ENCODE measurements at regions not wholly inside any gene's neighbourhood (a gene's known extent, or its start where the extent isn't known, plus 50 kb on each side); places are given as distances from the start of the nearest gene placed in this dataset.
"Not testable (repeated sequence)": the region's sequence is repeated elsewhere in the genome, so short reads cannot be mapped to it uniquely, and the experiment has no call there.

DNA sequence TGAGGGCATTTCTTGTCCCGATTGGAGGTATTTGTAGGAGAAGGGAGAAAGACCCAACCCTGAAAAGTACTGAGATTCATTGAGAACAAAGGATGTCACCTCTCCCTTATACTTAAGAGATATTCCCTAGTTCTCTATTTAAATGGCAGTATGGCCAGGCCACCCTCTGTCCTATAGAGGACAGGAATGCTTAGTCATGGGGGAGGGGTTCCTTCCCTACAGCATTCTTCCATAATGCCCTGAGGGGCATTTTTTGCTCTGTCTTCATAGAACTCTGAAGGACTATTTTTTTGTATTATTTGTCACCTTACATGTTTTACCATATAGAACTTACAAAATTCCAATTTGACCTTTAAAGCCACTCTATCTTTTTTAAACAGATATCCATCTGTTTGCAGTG is 176.3 kb downstream of the TMEM161B start:
- DNase-seq: no peak

DNA sequence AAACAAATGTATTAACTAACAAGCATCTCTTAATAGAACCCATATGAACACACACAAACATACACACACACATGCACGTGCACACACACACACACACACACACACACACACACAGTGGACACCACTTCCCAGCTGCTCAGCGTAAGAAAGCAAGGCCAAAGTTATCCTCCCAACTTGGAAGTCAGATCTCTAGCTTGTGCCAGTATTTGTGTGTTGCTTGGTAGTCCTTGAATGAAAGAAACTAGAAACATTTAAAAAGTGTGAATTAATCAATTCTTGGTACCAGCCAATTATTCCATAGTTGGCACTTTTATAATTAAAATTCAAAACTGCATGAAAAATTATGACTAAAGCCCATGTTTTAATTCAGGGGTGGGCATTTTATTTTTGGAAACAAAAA is 178.1 kb downstream of the TMEM161B start:
- no peak for DNase-seq

DNA sequence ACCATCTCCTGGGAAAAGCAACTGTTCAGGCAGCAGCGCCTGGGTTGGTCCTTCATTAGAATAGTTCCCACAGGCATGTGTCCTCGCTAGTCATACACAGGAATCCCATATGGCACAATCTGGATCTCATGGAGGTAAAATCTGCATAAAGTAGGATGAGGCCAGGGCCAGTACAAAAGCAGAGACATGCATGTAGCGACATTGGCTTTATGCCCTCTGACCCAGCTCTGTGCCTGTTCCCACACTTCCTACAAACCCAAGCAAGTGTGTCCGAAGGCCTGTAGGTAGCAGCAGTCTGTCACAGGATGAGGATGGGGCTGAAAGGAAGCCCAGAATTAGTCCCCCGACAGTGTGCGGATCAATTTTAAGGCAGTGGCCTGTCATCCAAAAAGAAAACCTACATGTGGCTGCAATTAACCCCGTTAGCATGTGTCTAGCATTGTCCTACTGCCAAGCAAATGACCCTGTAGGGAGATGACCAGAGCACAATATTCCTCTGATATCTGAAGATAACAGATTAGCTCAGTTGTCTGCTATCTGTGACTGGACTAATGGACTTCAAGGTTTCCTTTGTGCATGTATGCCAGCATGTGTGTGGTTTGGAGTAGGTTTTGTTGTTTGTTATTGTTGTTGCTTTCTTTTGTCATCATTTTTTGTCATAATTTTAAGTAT is 178.8 kb downstream of the TMEM161B start:
- DNase-seq: no peak

DNA sequence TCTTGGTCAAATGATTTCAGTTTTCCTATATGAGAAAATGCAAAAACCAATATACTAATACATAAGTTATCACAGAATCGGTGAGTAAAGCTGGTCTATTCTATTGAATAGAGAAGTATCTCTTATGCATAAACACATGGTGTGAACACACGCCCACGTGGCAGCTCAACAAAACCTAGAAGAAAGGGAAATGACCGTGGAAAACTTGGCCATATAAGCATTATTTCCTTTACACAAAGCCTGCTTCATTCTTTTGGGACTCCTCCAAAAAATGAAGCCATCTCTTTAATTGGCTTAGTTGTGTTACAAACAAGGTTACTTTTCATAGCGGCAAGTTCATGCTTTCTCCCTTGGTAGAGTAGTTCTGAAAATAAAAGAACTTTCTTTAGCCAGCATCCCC is 183.2 kb downstream of the TMEM161B start:
- DNase-seq: no peak

DNA sequence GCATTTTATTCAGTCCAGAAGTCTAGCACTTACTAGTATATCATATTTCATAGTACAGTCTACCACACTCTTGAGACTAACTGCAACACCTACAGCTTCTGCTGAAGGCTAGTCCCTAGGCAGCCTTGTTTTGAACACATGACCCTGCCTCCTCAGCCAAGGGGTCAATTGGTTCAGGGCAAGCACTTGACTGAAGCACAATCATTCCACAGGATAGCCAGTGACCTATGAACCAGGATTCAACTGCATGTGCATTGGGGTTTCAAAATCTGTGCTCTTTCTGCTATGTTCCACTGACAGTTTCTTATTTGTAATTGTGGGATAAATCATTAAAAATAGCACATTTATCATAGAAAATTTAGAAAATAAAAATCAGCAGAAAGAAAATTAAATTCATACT is 186.8 kb downstream of the TMEM161B start:
- no peak for DNase-seq

DNA sequence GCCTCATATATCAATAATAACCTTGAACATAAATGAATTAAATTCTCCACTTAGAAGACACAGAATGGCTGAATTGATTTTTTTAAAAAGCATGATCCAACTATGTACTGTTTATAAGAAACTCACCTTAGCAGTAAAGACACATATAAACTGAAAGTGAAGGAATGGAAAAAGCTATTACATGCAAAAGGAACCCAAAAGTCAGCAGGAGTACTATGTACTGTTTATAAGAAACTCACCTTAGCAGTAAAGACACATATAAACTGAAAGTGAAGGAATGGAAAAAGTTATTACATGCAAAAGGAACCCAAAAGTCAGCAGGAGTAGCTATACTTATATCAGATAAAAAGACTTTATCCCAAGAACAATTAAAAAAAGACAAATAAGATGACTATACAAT is 204.8 kb downstream of the TMEM161B start:
- no peak for DNase-seq

DNA sequence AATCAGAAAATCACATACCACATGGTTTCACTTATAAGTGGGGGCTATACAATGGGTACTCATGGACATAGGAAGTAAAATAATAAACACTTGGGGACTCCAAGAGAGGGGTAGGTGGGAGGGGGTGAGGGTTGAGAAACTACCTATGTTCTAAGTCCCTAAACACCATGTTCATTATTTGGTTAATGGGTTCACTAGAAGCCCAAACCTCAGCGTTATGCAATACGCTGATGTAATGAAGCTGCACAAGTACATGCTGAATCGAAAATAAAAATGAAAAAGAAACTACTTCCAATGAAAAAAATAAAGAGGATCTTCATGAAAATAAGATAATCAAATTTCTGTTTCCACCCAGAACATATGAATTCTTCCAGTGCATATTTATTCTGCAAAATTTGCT is 208.5 kb downstream of the TMEM161B start:
- no peak for DNase-seq

DNA sequence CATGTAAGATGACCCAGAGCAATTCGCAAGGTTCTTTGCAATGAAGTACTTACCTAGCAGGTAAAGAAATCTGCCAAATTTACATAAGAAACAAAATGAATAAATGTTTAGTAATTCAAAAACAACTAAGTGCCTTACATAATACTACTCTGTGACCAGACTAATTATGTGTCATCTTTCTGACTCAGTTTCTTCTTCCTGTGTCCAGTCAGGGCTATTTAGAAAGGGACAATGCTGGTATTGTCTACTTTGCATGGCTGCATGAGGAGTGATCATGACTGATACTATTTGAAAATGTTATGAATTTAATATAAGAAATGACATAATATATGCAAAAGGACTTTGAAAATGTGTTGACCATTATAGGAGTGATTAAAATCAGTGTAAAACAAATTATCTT is 210.0 kb downstream of the TMEM161B start:
- DNase-seq: no peak

DNA sequence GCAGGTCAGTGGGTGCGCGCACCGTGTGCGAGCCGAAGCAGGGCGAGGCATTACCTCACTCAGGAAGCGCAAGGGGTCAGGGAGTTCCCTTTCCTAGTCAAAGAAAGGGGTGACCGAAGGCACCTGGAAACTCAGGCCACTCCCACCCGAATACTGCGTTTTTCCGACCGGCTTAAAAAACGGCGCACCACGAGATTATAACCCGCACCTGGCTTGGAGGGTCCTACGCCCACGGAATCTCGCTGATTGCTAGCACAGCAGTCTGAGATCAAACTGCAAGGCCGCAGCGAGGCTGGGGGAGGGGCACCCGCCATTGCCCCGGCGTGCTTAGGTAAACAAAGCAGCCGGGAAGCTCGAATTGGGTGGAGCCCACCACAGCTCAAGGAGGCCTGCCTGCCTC is 216.2 kb downstream of the TMEM161B start:
- DNase-seq: not testable (repeated sequence)

DNA sequence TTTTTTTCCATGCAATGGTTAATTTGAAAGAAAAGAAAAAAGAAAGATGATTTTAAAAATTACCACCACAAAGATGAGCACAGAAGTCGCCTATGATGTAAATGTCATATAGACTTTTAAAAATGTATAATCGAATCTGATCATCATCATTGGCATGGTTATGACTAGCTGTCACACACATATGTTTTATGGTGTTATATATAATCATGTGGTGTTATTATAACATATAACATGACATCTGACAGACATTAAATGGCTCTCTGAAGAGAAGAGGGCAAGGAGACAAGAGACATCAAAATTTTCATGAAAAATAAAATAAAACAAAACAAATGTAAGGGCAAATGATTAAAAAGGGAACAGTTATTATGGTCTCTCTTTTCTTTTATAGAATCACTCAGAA is 217.5 kb downstream of the TMEM161B start:
- DNase-seq: no peak

DNA sequence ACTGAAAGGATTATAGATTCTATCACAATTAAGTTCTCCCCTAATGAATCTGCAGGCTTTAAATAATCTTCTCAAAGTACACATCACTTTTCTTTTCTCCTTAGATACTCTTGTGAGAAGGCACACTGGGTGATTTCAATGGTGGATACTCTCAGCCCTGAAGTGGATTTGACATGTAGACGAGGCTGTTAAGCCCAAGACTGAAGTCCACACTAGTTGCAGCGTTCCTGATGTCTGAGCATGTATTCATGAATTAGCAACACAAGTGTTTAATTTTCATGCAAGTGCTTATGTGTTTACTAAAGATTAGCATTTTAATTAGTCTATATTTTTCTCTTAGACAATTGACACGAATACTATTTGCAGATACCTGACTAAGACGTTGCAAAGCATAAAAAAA is 218.9 kb downstream of the TMEM161B start:
- DNase-seq: no peak

DNA sequence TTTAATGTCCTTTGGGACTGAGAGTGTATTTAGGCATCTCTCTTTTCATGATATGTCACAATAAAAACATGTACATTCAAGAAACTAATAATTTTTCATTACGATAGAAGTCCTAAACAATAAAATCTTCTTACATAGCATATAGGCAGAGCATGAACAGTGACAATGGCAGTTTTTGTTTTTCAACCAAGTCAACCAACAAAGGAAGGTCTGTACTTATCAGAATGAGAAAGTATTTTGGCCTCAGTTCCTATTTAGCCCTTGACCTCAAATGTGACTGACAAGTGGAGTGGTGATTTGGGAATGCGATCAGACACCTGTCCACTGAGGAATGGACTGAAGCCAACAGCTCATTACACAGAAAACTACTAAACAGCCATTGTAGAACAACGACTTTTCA is 219.5 kb downstream of the TMEM161B start:
- no peak for DNase-seq

DNA sequence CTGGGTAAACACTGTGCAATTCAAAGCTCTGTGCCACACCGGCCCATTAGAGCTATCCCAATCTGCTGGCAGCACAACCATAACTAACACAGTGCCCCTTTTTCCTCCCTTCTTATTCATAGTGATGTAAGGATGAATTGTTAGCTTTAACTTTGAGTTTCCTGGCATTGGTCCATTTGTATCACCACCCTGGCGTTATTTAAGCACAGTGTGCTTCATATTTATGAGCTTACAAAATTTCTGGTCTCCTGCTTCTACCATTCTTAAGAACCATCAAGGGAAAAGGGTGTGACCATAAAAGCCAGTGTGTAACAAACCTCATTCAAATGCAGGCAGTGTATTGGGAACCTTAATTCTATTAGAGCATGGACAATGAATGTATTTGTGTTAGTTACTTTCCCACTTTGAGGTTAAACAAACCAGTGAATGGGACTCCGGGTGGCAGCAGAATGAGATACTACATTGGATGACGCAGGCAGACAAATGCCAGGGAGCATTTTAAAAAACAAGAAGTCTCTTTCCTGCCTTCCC is 222.6 kb downstream of the TMEM161B start:
- DNase-seq: no peak

DNA sequence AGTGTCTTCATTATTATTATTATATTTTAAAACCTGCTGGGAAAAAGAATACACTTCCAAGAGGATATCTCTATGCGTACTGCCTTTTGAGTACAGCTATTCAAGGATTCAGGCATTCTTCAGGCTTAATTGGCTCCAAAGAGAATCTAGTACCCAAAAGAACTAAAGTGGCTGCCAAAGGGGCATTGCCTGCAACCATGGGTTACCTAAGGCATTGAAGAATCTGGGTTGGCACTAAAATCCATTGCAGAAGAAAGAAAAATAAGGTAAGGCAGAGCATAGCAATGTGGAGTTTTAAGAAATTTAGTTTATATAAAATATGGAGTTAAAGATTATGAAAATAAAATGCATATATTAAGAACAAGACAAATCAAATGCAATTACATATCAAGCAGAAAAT is 223.5 kb downstream of the TMEM161B start:
- DNase-seq: no peak

DNA sequence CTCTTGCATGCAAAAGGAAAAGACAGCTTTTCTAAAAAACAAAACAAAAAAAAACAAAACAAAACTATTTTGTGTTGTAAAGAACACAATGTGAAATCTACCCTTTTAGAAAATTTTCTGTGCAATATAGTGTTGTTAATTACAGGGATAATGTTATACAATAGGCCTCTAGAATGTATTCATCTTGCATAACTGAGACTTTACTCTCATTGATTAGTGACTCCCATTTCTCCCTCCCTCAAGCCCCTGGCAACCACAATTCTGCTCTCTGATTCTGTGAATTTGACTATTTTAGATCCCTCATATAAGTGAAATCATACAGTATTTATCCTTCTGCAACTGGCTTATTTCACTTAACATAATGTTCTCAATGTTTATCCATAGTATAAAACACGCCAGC is 234.1 kb downstream of the TMEM161B start:
- DNase-seq: no peak

DNA sequence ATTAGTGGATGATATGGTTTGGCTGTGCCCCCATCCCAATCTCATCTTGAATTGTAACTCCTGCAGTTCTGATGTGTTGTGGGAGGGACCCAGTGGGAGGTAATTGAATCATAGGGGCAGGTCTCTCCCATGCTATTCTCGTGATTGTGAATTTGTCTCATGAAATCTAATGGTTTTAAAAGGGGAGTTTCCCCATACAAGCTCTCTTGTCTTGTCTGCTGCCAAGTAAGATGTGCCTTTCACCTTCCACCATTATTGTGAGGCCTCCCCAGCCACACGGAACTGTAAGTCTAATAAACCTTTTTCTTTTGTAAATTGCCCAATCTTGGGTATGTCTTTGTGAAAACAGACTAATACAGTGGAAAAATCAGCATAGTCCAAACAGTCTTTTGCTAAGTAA is 235.5 kb downstream of the TMEM161B start:
- DNase-seq: no peak

DNA sequence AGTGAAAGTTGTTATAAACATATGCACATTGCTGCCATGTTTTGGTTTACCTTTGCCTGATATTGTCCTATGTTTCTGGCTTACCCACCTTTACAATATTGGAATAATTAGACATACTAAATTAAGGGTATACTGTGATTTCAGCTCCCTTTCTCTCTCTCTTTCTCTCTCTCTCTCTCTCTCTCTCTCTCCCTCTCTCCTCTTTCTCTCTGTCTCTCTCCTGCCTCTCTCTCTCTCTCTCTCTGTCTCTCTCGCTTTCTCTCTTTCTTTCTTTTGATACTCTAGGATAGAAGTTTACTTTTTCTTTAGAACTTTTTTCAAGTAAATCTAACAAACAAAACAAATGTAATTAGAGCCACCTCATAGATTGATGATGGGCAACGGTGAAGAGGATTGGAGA is 239.6 kb downstream of the TMEM161B start:
- DNase-seq: no peak

DNA sequence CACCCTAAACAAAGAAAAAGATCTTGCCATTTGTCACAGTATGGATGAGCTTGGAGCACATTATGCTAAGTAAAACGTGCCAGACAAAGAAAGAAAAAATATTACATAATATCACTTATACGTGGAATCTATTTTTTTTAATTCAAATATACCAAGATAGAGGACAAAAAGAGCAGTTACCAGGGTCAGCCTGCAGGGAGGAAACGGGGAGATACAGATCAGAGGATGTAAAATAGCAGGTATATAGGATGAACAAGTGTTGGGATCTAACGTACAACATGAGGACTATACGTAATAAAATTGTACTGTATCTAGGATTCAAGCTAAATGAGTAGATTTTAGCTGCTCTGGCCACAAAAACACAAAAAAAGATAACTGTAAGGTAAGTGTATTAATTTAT is 247.5 kb downstream of the TMEM161B start:
- DNase-seq: no peak

DNA sequence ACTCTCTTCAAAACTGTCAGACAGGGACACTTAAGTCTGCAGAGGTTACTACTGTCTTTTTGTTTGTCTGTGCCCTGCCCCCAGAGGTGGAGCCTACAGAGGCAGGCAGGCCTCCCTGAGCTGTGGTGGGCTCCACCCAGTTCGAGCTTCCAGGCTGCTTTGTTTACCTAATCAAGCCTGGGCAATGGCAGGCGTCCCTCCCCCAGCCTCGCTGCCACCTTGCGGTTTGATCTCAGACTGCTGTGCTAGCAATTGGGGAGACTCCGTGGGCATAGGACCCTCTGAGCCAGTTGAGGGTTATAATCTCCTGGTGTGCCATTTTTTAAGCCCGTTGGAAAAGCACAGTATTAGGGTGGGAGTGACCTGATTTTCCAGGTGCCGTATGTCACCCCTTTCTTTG is 253.7 kb downstream of the TMEM161B start:
- not testable (repeated sequence) for DNase-seq

DNA sequence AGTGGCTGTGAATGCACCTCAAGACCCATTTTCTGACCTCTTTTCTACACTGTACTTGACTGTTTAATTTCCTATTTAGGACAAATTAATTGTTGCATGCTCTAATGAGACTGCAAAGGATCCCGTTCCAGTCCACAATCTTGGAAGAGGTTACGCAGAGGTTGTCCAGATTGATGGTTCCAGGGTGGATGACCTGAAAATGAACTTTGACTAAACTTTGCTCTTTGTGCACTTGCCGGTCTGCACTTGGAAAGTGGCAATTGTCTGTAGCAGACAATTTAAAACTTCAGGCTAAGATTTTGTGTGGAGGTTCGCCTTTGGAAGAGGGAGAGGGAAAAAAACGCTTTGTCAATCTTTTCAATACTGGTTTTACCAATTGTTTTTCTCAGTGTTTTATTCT is 267.8 kb downstream of the TMEM161B start:
- no peak for DNase-seq

DNA sequence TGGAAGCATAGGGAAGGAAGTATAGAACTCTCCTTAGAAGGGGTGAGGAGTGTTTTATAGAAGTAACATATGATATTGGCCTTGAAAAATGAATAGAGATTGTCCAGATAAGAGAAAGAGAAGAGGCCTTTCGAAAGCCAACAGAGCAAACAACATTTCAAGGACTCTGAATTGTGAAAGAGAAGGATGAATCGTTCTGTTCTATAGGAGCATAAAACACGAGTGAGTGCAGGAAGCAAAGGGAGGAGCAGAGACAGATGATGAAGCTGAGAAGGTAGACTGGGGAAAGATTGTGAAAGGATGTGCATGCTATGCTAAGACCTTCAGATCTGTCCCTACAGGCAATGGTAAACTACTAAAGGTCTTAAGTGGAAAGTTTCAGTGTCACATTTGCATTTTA is 271.0 kb downstream of the TMEM161B start:
- no peak for DNase-seq

DNA sequence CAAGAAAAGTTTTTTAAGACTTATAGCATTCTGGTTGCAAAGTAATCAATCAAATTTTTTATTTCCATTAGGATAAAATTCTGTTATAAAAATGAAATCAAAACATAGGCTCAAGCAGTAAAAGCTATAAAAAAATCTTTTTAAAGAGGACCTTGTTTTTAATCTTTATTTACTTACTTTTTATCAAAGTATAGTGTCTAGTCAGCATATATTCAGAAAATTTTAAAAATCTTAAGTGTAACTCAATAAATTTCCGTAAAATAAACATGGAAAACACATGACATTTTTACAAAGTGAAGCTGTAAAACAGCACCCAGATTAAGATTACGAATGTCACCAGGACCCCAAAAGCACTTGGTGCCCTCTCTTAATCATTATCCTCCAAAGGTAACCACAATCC is 302.4 kb downstream of the TMEM161B start:
- no peak for DNase-seq

DNA sequence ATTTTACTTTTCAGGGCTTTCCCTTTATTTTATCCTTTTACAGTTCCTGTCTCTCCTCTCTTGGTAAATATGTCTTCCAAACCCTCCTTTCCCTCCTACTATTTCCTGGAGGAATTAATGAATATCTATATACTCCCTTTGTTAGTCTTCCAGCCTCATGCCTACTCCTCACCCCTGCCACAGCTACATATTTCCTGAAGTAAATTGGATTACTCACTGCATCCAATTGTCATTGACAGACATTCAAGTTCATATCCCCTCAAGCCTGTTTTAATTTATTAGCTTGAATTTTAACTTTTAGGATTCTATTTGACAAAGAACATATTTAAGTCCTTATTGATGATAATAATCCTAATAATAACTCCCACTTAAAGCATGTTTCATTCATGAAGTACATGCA is 314.5 kb downstream of the TMEM161B start:
- no peak for DNase-seq

DNA sequence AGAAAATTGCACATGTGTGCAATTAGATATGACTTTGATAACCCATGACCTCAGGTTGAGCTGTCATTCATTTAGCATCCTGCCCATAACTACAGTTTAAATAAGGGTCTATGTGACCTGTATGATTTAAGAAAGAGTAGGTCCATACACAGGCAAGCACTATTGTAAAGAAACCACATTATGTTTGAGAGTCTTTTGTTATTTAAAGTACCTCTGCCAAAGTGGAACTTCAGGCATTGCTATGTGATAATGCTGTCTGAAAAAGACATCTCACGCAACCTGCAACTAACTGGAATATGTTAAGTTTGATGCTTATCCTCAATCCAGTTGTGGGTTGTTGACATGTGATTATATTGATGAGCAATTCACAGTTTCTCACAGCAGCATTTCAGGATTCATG is 317.0 kb downstream of the TMEM161B start:
- no peak for DNase-seq
